Neuronal stem cell (in vitro differentiated cells): ENCODE measurements at regions not wholly inside any gene's neighbourhood (a gene's known extent, or its start where the extent isn't known, plus 50 kb on each side); places are given as distances from the start of the nearest gene placed in this dataset.
A peak's percentile ranks its signal among the peaks of the same experiment; 100 is the strongest.

Experiments used
- DNase-seq: peaks from one replicate; pipeline ENCODE4 v3.0.0-alpha.2; 2013; ENCODE audit warnings: low spot score
- H2AFZ ChIP-seq: one replicate; pipeline ENCODE4 v1.6.1; 2013; ENCODE audit warnings: mild to moderate bottlenecking, low read length, inconsistent platforms
- H2AK5ac ChIP-seq: 2 replicates; pipeline ENCODE4 v1.6.1; 2013; ENCODE audit warnings: low read depth, mild to moderate bottlenecking, inconsistent platforms, low read length, moderate library complexity, mixed read lengths
- H2BK120ac ChIP-seq: 2 replicates; pipeline ENCODE4 v1.6.1; 2013; ENCODE audit warnings: low read depth, mild to moderate bottlenecking, inconsistent platforms, low read length, moderate library complexity, mixed read lengths
- H2BK12ac ChIP-seq: one replicate; pipeline ENCODE4 v1.6.1; 2013; ENCODE audit warnings: low read length, inconsistent platforms
- H2BK15ac ChIP-seq: 2 replicates; pipeline ENCODE4 v1.6.1; 2013; ENCODE audit warnings: mild to moderate bottlenecking, low read length, inconsistent platforms, mixed read lengths
- H2BK5ac ChIP-seq: one replicate; pipeline ENCODE4 v1.6.1; 2013; ENCODE audit warnings: inconsistent platforms, mild to moderate bottlenecking, low read length, moderate library complexity
- H3K14ac ChIP-seq: one replicate; pipeline ENCODE4 v1.6.1; 2013; ENCODE audit warnings: low read length, inconsistent platforms
- H3K18ac ChIP-seq: 2 replicates; pipeline ENCODE4 v1.6.1; 2013; ENCODE audit warnings: low read length, inconsistent platforms
- H3K23ac ChIP-seq: 2 replicates; pipeline ENCODE4 v1.6.1; 2013; ENCODE audit warnings: low read depth, mild to moderate bottlenecking, mixed read lengths, low read length, inconsistent platforms; ENCODE audit not compliant: poor library complexity
- H3K27ac ChIP-seq: replicated peaks from 3 replicates; pipeline ENCODE4 v1.5.1; 2013; ENCODE audit warnings: low read length, inconsistent platforms
- H3K27me3 ChIP-seq, 3 experiments: 2 replicates each; pipeline ENCODE4 v1.6.1; 2013; ENCODE audit warnings: low read length in 3 of 3, mild to moderate bottlenecking in 2 of 3, inconsistent platforms in 1 of 3, low read depth in 1 of 3, mixed read lengths in 1 of 3, moderate library complexity in 1 of 3; ENCODE audit not compliant: control insufficient read depth in 3 of 3, insufficient read depth in 3 of 3
- H3K36me3 ChIP-seq, 2 donors: replicated peaks in 1 of 2; 2 replicates each; pipeline ENCODE4 v1.6.1; 2013; ENCODE audit warnings: low read length in 2 of 2; ENCODE audit not compliant: control insufficient read depth in 2 of 2, insufficient read depth in 2 of 2
- H3K4ac ChIP-seq: 2 replicates; pipeline ENCODE4 v1.6.1; 2013; ENCODE audit warnings: inconsistent platforms, mild to moderate bottlenecking, low read length, moderate library complexity
- H3K4me1 ChIP-seq, 2 donors: 1 replicate in 1 of 2; 2 replicates in 1 of 2; pipeline ENCODE4 v1.6.1; 2013; ENCODE audit warnings: low read length in 2 of 2, low read depth in 1 of 2; ENCODE audit not compliant: control insufficient read depth in 2 of 2, insufficient read depth in 1 of 2
- H3K4me2 ChIP-seq: one replicate; pipeline ENCODE4 v1.6.1; 2013; ENCODE audit warnings: mild to moderate bottlenecking, low read length, inconsistent platforms; ENCODE audit not compliant: insufficient read depth, poor library complexity, severe bottlenecking
- H3K4me3 ChIP-seq, 2 donors: 2 replicates each; pipeline ENCODE4 v1.5.1; 2013; ENCODE audit warnings: low read length in 2 of 2, mild to moderate bottlenecking in 2 of 2, inconsistent platforms in 1 of 2, moderate library complexity in 1 of 2
- H3K79me1 ChIP-seq: one replicate; pipeline ENCODE4 v1.6.1; 2013; ENCODE audit warnings: low read depth, mild to moderate bottlenecking, inconsistent platforms, low read length, moderate library complexity
- H3K9ac ChIP-seq: one replicate; pipeline ENCODE4 v1.6.1; 2013; ENCODE audit warnings: mild to moderate bottlenecking, low read depth, low read length, inconsistent platforms; ENCODE audit not compliant: poor library complexity
- H3K9me3 ChIP-seq, 2 donors: replicated peaks in 1 of 2; 2 replicates each; pipeline versions ENCODE3 to v1.6.1; 2013; ENCODE audit warnings: low read length in 2 of 2, mild to moderate bottlenecking in 2 of 2, inconsistent platforms in 1 of 2, low read depth in 1 of 2, mixed read lengths in 1 of 2, moderate library complexity in 1 of 2; ENCODE audit not compliant: control insufficient read depth in 2 of 2, insufficient read depth in 1 of 2
- H4K8ac ChIP-seq: one replicate; pipeline ENCODE4 v1.6.1; 2013; ENCODE audit warnings: low read depth, mild to moderate bottlenecking, inconsistent platforms, low read length, moderate library complexity
- H4K91ac ChIP-seq: one replicate; pipeline ENCODE4 v1.6.1; 2013; ENCODE audit warnings: low read length, low read depth, mild to moderate bottlenecking, inconsistent platforms; ENCODE audit not compliant: poor library complexity
- WGBS, 2 donors: extraction: QIAGEN DNeasy Blood & Tissue Kit; methylation state at CpG; one replicate each; pipeline ENCODE4 v1.1.7; 2013; ENCODE audit warnings: missing lambda C conversion rate in 2 of 2, mixed read lengths in 1 of 2; ENCODE audit not compliant: insufficient read length in 2 of 2, insufficient replicate concordance in 1 of 2; ENCODE audit errors: extremely low coverage in 2 of 2; 5-methylcytosine and 5-hydroxymethylcytosine counted together

DNA sequence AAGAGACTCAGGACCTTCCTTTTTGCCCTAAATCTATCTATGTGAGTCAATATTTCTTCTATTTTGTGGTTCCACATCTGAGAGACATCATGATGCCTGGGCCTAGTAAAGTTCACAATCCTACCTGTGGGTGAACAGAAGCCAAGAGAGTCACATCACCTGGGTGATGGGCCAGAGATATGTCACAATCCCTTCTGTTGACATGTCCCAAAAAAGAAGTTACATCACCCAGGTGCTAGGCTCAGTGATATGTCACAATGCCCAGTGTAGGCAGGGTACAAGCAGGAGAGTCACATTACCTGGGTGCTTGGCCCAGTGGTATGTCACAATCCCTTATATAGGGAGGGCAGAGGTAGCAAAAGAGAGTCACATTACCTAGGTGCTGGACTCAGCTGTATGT, 2101.9 kb downstream of the TP53TG3F start:
- no peak overlapping the region for H2BK15ac ChIP-seq
- H3K9me3 ChIP-seq, result peaks cover 0 to 69% of the 10 kb centered on the region in 2 donors
- no peak overlapping the region for H3K14ac ChIP-seq
- H3K23ac ChIP-seq, result no peak overlapping the region
- DNase-seq, result no peak
- H3K18ac ChIP-seq, result no peak overlapping the region
- no peaks in the 10 kb centered on the region for H3K36me3 ChIP-seq
- no peak overlapping the region for H2BK12ac ChIP-seq
- no peak overlapping the region for H4K8ac ChIP-seq
- H3K27ac ChIP-seq, result no peak overlapping the region
- no peaks in the 10 kb centered on the region for H3K27me3 ChIP-seq
- H3K79me1 ChIP-seq, result no peaks in the 10 kb centered on the region
- H2AFZ ChIP-seq, result no peak overlapping the region
- no peak overlapping the region for H2BK5ac ChIP-seq
- no peak overlapping the region for H3K4me2 ChIP-seq
- H2AK5ac ChIP-seq, result no peak overlapping the region
- H2BK120ac ChIP-seq, result no peak overlapping the region
- H4K91ac ChIP-seq, result no peak overlapping the region
- peak overlapping the region in 1 of 2 donors; percentile 61 for H3K4me3 ChIP-seq
- H3K4me1 ChIP-seq, result no peaks in the 10 kb centered on the region
- H3K9ac ChIP-seq, result no peak overlapping the region
- no peak overlapping the region for H3K4ac ChIP-seq

DNA sequence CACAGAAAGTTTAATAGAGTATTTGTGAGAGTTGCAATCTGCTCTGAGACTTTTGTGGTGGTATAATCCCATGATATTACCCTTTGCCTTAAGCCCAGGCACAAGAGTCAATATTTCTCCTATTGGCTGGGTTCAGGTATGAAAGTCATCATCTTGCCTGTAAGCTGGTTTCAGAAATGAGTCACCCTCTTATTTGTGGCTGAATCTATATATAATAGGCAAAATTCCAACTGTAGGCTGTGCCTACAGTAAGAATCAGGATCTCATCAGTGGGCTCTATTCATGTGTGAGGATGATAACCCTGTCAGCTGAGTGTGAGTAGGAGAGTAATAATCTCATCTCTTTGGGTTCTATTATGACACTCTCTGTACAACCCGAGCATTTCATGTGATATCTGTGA, 2103.1 kb downstream of the TP53TG3F start:
- Histone ChIP-seq H3K4me3 (no peak overlapping the region), H2BK120ac (no peak overlapping the region), H4K91ac (no peak overlapping the region), H3K27me3 (no peaks in the 10 kb centered on the region), H3K9me3 (peaks cover 0 to 70% of the 10 kb centered on the region in 2 donors), H2BK5ac (no peak overlapping the region), H3K4me2 (no peak overlapping the region), H3K79me1 (no peaks in the 10 kb centered on the region), H2AK5ac (no peak overlapping the region), H3K4ac (no peak overlapping the region), H3K36me3 (no peaks in the 10 kb centered on the region), H3K18ac (no peak overlapping the region), H2BK12ac (no peak overlapping the region), H3K4me1 (no peaks in the 10 kb centered on the region), H2AFZ (no peak overlapping the region), H3K9ac (no peak overlapping the region), H3K14ac (no peak overlapping the region), H3K27ac (no peak overlapping the region), H2BK15ac (no peak overlapping the region), H4K8ac (no peak overlapping the region), H3K23ac (no peak overlapping the region)
- no peak for DNase-seq
- WGBS, 2 donors, result no CpG with 5 or more reads among the region's 1 CpG

DNA sequence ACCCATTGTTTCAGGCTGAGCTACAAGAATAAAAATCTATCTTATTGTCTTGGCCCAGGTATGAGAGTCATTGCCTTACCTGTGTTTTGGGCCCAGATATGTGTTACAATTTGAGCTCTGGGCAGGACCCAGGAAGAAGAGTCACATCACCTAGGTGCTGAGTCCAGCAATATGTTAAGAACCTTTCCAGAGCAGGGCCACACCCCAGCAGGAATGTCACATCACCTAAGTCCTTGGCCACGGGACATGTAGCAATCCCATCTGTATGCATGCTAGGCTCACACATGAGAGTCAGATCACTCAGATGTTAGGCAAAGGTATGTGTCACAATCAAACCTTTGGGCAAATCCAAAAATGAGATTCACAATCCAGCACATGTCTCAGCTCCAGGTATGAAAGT, 2103.5 kb downstream of the TP53TG3F start:
- H2AFZ ChIP-seq, result no peak overlapping the region
- H4K8ac ChIP-seq, result no peak overlapping the region
- no peak overlapping the region for H3K18ac ChIP-seq
- H2AK5ac ChIP-seq, result no peak overlapping the region
- H3K4me1 ChIP-seq, result no peaks in the 10 kb centered on the region
- no peak overlapping the region for H2BK5ac ChIP-seq
- peaks cover 0 to 1% (median 0%) of the 10 kb centered on the region in 3 experiments for H3K27me3 ChIP-seq
- WGBS, 2 donors, result no CpG with 5 or more reads among the region's 1 CpG
- H2BK15ac ChIP-seq, result no peak overlapping the region
- H3K9ac ChIP-seq, result no peak overlapping the region
- no peaks in the 10 kb centered on the region for H3K79me1 ChIP-seq
- H2BK120ac ChIP-seq, result no peak overlapping the region
- no peak overlapping the region for H3K4me2 ChIP-seq
- H3K27ac ChIP-seq, result no peak overlapping the region
- peaks cover 0 to 68% of the 10 kb centered on the region in 2 donors for H3K9me3 ChIP-seq
- DNase-seq, result no peak
- H3K4me3 ChIP-seq, result no peak overlapping the region
- no peak overlapping the region for H3K23ac ChIP-seq
- H2BK12ac ChIP-seq, result no peak overlapping the region
- H3K14ac ChIP-seq, result no peak overlapping the region
- H3K36me3 ChIP-seq, result no peaks in the 10 kb centered on the region
- no peak overlapping the region for H3K4ac ChIP-seq
- no peak overlapping the region for H4K91ac ChIP-seq

DNA sequence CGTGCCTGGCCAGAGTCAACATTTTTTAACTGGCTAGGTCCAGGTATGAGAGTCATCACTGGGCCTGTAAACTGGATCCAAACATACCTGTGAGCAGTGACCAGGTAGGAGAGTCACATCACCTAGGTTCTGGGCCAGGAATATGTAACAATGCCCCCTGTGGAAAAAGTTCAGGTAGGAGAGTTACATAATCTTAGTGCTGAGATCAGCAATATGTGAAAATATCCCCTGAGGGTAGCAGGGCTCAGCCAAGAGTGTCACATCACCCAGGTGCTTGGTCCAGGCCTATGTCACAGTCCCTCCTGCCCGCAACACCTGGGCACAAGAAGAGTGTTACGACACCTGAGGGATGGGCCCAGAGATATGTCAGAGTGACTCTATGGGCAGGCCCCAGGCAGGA, 2104.7 kb downstream of the TP53TG3F start:
- peaks cover 0 to 2% (median 0%) of the 10 kb centered on the region in 3 experiments for H3K27me3 ChIP-seq
- no peak overlapping the region for H3K4me2 ChIP-seq
- no peak for DNase-seq
- no peak overlapping the region for H2AFZ ChIP-seq
- no peak overlapping the region for H2AK5ac ChIP-seq
- H2BK15ac ChIP-seq, result no peak overlapping the region
- H3K4ac ChIP-seq, result no peak overlapping the region
- H3K14ac ChIP-seq, result no peak overlapping the region
- no peak overlapping the region for H3K27ac ChIP-seq
- H3K36me3 ChIP-seq, result no peaks in the 10 kb centered on the region
- H3K23ac ChIP-seq, result no peak overlapping the region
- no peak overlapping the region for H4K8ac ChIP-seq
- no peak overlapping the region for H3K4me3 ChIP-seq
- no peak overlapping the region for H3K9ac ChIP-seq
- H3K4me1 ChIP-seq, result no peaks in the 10 kb centered on the region
- no peak overlapping the region for H2BK120ac ChIP-seq
- H2BK12ac ChIP-seq, result no peak overlapping the region
- H2BK5ac ChIP-seq, result no peak overlapping the region
- H3K9me3 ChIP-seq, result peaks cover 0 to 72% of the 10 kb centered on the region in 2 donors
- H4K91ac ChIP-seq, result no peak overlapping the region
- WGBS, 2 donors, result no CpG with 5 or more reads among the region's 3 CpGs
- H3K79me1 ChIP-seq, result no peaks in the 10 kb centered on the region
- no peak overlapping the region for H3K18ac ChIP-seq
